ENCODE measurements at regions not wholly inside any gene's neighbourhood (a gene's known extent, or its start where the extent isn't known, plus 50 kb on each side); places are given as distances from the start of the nearest gene placed in this dataset.

GRCh38 chr5:159836691-159837090 is 79.6 kb upstream of the ADRA1B start:
- peaks cover 1% of the 10 kb centered on the region for H3K9me3 Mint-ChIP-seq (ENCODE audit: unreplicated experiment)
- H3K27me3 Mint-ChIP-seq (ENCODE audit: unreplicated experiment): no peaks in the 10 kb centered on the region
- H3K4me3 Mint-ChIP-seq (ENCODE audit: unreplicated experiment): no peak overlapping the region
- no peaks in the 10 kb centered on the region for H3K36me3 Mint-ChIP-seq (ENCODE audit: unreplicated experiment)
- DNase-seq: no peak
- H3K27ac Mint-ChIP-seq (ENCODE audit: unreplicated experiment): no peak overlapping the region
- H3K4me1 Mint-ChIP-seq (ENCODE audit: low read depth, unreplicated experiment): no peaks in the 10 kb centered on the region
- no peak for TF ChIP-seq CTCF (IDR thresholded peaks at IDR 0.05; ENCODE audit: partially characterized antibody, unreplicated experiment)

GRCh38 chr5:159837860-159838259 is 78.4 kb upstream of the ADRA1B start:
- no peak for TF ChIP-seq CTCF (IDR thresholded peaks at IDR 0.05; ENCODE audit: partially characterized antibody, unreplicated experiment)
- Mint-ChIP-seq H3K9me3 (ENCODE audit: unreplicated experiment) (peaks cover 1% of the 10 kb centered on the region), H3K27ac (ENCODE audit: unreplicated experiment) (no peak overlapping the region), H3K36me3 (ENCODE audit: unreplicated experiment) (no peaks in the 10 kb centered on the region), H3K4me3 (ENCODE audit: unreplicated experiment) (no peak overlapping the region), H3K4me1 (ENCODE audit: low read depth, unreplicated experiment) (no peaks in the 10 kb centered on the region), H3K27me3 (ENCODE audit: unreplicated experiment) (no peaks in the 10 kb centered on the region)
- DNase-seq: no peak

- no peak for TF ChIP-seq CTCF (IDR thresholded peaks at IDR 0.05; ENCODE audit: partially characterized antibody, unreplicated experiment)
- H3K27me3 Mint-ChIP-seq (ENCODE audit: unreplicated experiment): no peaks in the 10 kb centered on the region
- H3K4me1 Mint-ChIP-seq (ENCODE audit: low read depth, unreplicated experiment): no peaks in the 10 kb centered on the region
- H3K36me3 Mint-ChIP-seq (ENCODE audit: unreplicated experiment): no peaks in the 10 kb centered on the region
- H3K27ac Mint-ChIP-seq (ENCODE audit: unreplicated experiment): no peak overlapping the region
- DNase-seq: no peak
- H3K4me3 Mint-ChIP-seq (ENCODE audit: unreplicated experiment): no peak overlapping the region
- H3K9me3 Mint-ChIP-seq (ENCODE audit: unreplicated experiment): peaks cover 1% of the 10 kb centered on the region
These were observed 77.6 kb upstream of the ADRA1B start for GRCh38 chr5:159838551-159839222.

- no peak for DNase-seq
- Mint-ChIP-seq H3K27me3 (ENCODE audit: unreplicated experiment) (no peaks in the 10 kb centered on the region), H3K4me1 (ENCODE audit: low read depth, unreplicated experiment) (no peaks in the 10 kb centered on the region), H3K9me3 (ENCODE audit: unreplicated experiment) (peaks cover 1% of the 10 kb centered on the region), H3K27ac (ENCODE audit: unreplicated experiment) (no peak overlapping the region), H3K36me3 (ENCODE audit: unreplicated experiment) (no peaks in the 10 kb centered on the region), H3K4me3 (ENCODE audit: unreplicated experiment) (no peak overlapping the region)
- no peak for TF ChIP-seq CTCF (IDR thresholded peaks at IDR 0.05; ENCODE audit: partially characterized antibody, unreplicated experiment)
These were observed 71.8 kb upstream of the ADRA1B start for GRCh38 chr5:159844267-159845121.
